KBM-7 (cell line): ENCODE measurements at regions not wholly inside any gene's neighbourhood (a gene's known extent, or its start where the extent isn't known, plus 50 kb on each side); places are given as distances from the start of the nearest gene placed in this dataset.

ENCODE experiments used
- DNase-seq: peaks from one replicate; pipeline ENCODE4 v3.0.0-alpha.2; 2015
- in situ Hi-C: fragments of 300-500 bp; cut with MboI; formaldehyde crosslinking; loops from 2 replicates; pipeline ENCODE4 v1.14.3; 2020; ENCODE audit warnings: low sequenced_read_pairs, low pct_unique_long_range_greater_than_20kb, mixed read lengths

GRCh38 chr6:43963877-43964658 lies 163.2 kb downstream of the MRPL14 start:
- in situ Hi-C loops = no loop called here
- no peak for DNase-seq

- in situ Hi-C loops = no loop called here
- no peak for DNase-seq
Measured at GRCh38 chr6:43963203-43963602, 164.0 kb downstream of the MRPL14 start.

- no peak for DNase-seq
Measured at GRCh38 chr6:43962458-43962857, 164.8 kb downstream of the MRPL14 start.

GRCh38 chr6:43957273-43957672 lies 170.0 kb downstream of the MRPL14 start:
- no peak for DNase-seq
- in situ Hi-C loops = no loop called here

More at GRCh38 chr6:43962458-43962857, 164.8 kb downstream of the MRPL14 start:
- in situ Hi-C loops = no loop called here

- in situ Hi-C loops = no loop called here
- DNase-seq = no peak
Measured at GRCh38 chr6:43956478-43956877, 170.8 kb downstream of the MRPL14 start.

GRCh38 chr6:43954311-43955131 lies 172.7 kb downstream of the MRPL14 start:
- in situ Hi-C loops = no loop called here
- DNase-seq = no peak

GRCh38 chr6:43953794-43954310 lies 173.4 kb downstream of the MRPL14 start:
- DNase-seq = no peak
- in situ Hi-C loops = no loop called here

- in situ Hi-C loops = no loop called here
- DNase-seq = peak; percentile 18
Measured at GRCh38 chr6:43953256-43953655, 174.0 kb downstream of the MRPL14 start.

GRCh38 chr6:43952746-43953145 lies 174.5 kb downstream of the MRPL14 start:
- in situ Hi-C loops = no loop called here

GRCh38 chr6:43951756-43952675 lies 175.2 kb downstream of the MRPL14 start:
- in situ Hi-C loops = no loop called here
- no peak for DNase-seq

More at GRCh38 chr6:43952746-43953145, 174.5 kb downstream of the MRPL14 start:
- DNase-seq = no peak

GRCh38 chr6:43951063-43951755 lies 176.0 kb downstream of the MRPL14 start:
- in situ Hi-C loops = no loop called here
- peak; percentile 65 for DNase-seq

- no peak for DNase-seq
- in situ Hi-C loops = no loop called here
Measured at GRCh38 chr6:43950731-43951062, 176.6 kb downstream of the MRPL14 start.

- no peak for DNase-seq
- in situ Hi-C loops = no loop called here
Measured at GRCh38 chr6:43950051-43950605, 177.1 kb downstream of the MRPL14 start.

- no peak for DNase-seq
- in situ Hi-C loops = no loop called here
Measured at GRCh38 chr6:43949551-43949991, 177.7 kb downstream of the MRPL14 start.

- in situ Hi-C loops = no loop called here
- DNase-seq = no peak
Measured at GRCh38 chr6:43948527-43949485, 178.4 kb downstream of the MRPL14 start.

- DNase-seq = no peak
- in situ Hi-C loops = no loop called here
Measured at GRCh38 chr6:43947860-43948259, 177.8 kb downstream of the VEGFA start.

GRCh38 chr6:43946641-43947363 lies 176.8 kb downstream of the VEGFA start:
- DNase-seq = no peak
- in situ Hi-C loops = no loop called here
